GM04503 (cell line): ENCODE measurements at regions not wholly inside any gene's neighbourhood (a gene's known extent, or its start where the extent isn't known, plus 50 kb on each side); places are given as distances from the start of the nearest gene placed in this dataset.

ENCODE experiments used
- DNase-seq: peaks from one replicate; pipeline ENCODE4 v3.0.0-alpha.2; 2012; ENCODE audit warnings: low read depth

DNA sequence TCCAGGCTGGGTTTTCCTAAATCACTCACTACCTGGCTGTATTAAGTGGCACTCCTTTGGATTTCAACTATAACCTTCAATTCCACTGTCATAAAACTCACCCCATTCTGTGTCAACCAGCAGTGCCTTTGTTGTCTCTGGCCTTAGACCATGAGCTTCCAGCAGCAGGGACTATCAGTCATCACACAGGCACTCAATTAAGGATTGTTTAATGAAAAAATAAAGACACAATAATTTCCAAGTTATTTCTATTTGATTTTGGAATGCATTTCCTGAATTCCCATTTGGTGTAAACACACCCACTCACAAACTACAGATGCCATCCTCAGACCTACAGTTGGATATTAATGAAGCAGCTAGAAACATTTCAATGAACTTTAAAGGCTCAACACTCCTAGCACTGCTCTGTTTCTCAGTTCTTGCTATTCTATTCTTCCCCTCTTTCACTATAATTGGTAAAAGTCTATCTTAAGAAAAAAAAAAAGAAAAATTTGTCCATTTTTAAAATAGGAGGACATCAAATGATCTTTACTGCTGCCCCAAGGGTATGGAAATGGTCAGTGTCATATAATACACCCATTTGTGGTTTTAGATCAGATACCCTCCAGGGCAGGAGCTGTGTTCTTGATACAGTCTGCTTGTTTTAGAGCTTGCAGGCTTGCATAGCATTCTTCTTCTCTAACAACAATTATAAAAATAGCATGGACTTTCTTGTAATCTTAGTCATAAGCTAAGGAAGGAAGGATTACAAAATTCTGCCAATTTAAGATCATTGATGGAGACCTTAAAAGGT lies 156.4 kb downstream of the PTGER3 start:
- DNase-seq, result no peak

- no peak for DNase-seq
These were observed 155.5 kb downstream of the PTGER3 start for GRCh38 chr1:70892140-70892539.

- DNase-seq, result no peak
These were observed 154.7 kb downstream of the PTGER3 start for GRCh38 chr1:70892930-70893329.

DNA sequence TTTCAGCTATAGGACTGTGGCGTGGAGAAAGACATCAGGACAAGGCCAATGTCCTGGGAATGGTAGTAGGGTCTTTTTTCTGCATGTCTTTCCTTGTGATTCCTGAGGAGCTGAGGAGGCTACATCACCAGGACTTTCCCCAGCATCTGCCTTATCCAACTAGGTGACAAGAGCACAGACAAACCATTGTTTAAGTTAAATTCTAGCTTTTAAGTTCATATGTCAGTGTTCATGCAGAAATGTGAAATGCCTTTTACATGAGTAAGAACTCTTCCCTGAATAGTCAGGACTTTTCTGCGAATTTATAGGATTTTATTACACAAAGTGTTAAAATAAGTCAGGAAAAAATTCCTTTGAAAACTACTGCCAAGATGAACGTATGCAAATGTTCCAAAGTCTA lies 154.2 kb downstream of the PTGER3 start:
- no peak for DNase-seq

- DNase-seq, result no peak
These were observed 152.1 kb downstream of the PTGER3 start for GRCh38 chr1:70895531-70895930.

- DNase-seq, result no peak
These were observed 151.4 kb downstream of the PTGER3 start for GRCh38 chr1:70896224-70896623.

DNA sequence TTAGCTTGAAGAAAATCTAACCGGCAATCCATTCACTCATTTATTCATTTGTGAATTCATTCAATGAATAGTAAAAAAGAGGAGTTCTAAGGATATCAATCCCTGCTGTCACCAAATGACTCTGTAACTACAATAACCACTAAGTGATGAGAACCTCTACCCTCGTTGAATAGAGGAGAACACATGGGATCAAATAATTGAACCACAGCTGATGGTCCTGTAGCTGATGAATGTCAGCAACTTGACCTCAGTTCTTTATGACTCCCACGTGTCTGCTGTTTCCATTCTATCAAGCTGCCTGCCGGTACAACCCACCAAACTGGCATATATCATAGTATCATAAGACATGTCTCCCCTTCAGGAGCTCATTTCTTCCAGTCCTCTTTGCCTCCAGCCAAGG lies 150.3 kb downstream of the PTGER3 start:
- DNase-seq, result no peak

- DNase-seq, result no peak
These were observed 147.9 kb downstream of the PTGER3 start for GRCh38 chr1:70899735-70900134.

DNA sequence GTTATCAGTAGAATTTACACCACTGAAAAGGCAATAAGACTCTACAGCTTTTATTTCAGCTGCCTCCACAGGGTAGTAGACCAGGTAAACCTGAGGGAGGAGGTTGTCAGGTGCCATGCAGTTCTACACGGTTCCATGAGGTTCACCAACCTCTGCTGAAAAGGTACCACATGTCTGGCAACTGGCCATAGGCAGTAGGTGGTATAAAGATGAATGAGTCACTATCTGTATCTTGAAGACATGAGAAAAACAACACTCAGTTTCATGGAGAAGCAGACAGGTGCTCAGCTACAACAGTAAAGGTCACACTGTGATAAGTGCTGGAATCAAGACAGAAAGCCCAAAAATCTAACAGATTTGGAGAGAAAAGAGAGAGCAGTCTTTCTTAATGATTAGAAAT lies 145.4 kb downstream of the PTGER3 start:
- no peak for DNase-seq

- DNase-seq, result no peak
These were observed 140.8 kb downstream of the PTGER3 start for GRCh38 chr1:70906800-70907199.

- no peak for DNase-seq
These were observed 139.9 kb downstream of the PTGER3 start for GRCh38 chr1:70907563-70908310.

- DNase-seq, result no peak
These were observed 138.3 kb downstream of the PTGER3 start for GRCh38 chr1:70909262-70909822.

DNA sequence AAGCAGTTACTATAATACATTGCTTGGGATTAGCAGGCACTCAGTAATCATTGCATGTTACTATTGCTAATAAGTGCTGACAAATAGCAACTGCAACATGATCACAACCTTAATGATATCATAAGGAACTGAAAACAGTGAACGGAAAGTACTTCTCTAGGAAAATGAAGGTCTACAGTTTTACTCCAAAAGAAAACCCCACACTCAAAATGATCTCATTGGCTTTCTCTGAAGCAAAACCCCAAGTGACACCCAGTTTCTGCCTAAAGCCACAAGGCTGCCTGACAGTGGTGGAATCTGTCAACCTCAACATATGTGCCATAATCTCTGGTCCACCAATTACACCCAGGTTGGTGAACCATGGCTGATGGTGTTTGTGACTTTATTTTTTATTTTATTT lies 137.6 kb downstream of the PTGER3 start:
- no peak for DNase-seq

DNA sequence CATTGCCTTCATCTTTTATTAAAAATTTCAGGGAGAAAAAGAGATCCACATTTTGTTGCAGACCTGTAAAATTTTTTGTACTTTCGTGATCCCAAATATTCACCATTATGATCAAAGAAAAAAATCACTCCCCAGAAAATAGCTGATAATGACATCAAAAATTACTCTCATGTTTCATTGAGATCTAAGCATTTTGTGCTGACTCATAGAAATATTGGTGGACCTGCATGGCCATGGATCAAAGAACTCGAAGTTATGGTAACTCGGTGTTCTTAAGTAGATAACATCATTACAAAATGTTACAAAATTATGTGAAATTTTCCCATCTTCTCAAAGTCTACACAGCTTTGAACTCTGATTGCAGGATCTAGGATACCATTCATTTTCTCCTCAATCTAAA lies 135.8 kb downstream of the PTGER3 start:
- no peak for DNase-seq

- DNase-seq, result no peak
These were observed 133.4 kb downstream of the PTGER3 start for GRCh38 chr1:70914224-70914623.

DNA sequence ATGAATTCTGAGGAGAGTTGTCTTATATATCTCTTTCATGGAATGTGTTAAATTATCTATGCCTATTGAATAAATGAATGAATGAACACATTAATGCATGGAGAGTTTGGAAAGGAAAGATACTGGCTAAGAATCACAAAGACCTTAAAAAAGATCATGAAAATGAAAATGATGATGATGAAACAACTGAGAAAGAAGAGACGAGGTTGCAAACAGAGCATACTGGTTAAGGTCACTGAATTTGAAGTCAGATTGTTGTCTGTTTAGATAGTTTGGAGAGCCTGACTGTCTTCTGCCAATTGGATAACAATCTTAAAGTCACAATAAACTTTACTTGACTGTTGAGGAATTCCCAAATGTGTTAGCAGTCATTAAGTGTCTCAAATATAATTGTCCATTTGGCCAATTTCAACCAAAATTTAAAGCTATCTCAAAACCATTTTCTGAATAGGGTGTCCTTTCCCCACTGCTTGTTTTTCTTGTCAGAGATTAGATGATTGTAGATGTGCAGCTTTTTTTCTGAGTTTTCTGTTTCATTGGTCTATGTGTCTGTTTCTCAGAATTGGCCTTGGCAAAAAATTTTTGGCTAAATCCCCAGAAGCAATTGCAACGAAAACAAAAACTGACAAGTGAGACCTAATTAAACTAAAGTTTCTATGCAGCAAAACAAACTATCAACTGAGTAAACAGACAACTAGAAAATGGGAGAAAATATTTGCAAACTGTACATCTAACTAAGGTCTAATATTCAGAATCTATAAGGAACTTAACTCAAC lies 132.2 kb downstream of the PTGER3 start:
- DNase-seq, result no peak

GRCh38 chr1:70916034-70916427 lies 131.6 kb downstream of the PTGER3 start:
- no peak for DNase-seq

DNA sequence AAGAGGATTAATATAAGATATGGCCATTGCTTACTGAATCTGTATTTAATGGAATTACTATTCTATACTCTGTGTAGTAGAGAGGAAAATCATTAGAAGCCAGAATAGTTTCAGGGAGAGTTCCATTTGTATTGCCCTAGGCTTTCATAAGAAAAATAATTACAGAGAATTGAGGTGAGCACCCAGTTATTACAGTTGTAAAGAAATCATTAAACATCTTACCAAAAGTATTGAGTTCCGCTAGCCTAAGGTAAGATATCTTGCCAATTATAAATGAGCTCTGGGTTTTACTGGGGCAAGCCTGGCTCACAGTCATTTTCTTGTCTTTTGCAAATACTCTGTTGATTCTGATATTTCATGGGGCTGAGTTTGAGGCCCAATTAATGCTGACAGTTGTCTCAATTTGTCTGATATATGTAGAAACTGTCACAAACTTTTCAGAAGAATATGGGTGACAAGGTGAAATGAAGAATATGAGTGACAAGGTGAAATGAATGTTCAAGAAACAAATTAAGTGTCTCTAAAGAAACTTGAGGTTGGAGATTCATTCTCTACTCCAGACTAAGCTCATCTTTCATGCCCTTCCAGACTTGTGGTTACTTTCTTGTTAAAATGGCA lies 127.8 kb downstream of the PTGER3 start:
- no peak for DNase-seq
